Liver (tissue), 8 donors: ENCODE measurements at regions not wholly inside any gene's neighbourhood (a gene's known extent, or its start where the extent isn't known, plus 50 kb on each side); places are given as distances from the start of the nearest gene placed in this dataset.

Experiments
- DNase-seq: peaks from one replicate; pipeline ENCODE4 v3.0.0-alpha.2; 2017; ENCODE audit warnings: low spot score
- H3K27ac ChIP-seq, 2 donors: one replicate each; pipeline ENCODE4 v1.7.0; 2013; ENCODE audit warnings: inconsistent platforms in 2 of 2, low read length in 2 of 2, control low read depth in 1 of 2, low read depth in 1 of 2, mild to moderate bottlenecking in 1 of 2
- H3K27me3 ChIP-seq, 4 donors: one replicate each; pipeline versions ENCODE4 v1.6.1 to v1.7.0; 2013; ENCODE audit warnings: low read length in 3 of 4, inconsistent platforms in 1 of 4, mild to moderate bottlenecking in 1 of 4, moderate library complexity in 1 of 4; ENCODE audit not compliant: control insufficient read depth in 4 of 4, insufficient read depth in 4 of 4
- H3K36me3 ChIP-seq, 4 donors: one replicate each; pipeline versions ENCODE4 v1.6.1 to v1.7.0; 2013; ENCODE audit warnings: low read length in 3 of 4, mild to moderate bottlenecking in 3 of 4, low read depth in 1 of 4, moderate library complexity in 1 of 4; ENCODE audit not compliant: control insufficient read depth in 4 of 4, insufficient read depth in 3 of 4
- H3K4me1 ChIP-seq, 4 donors: one replicate each; pipeline versions ENCODE4 v1.6.1 to v1.7.0; 2013; ENCODE audit warnings: low read length in 3 of 4, mild to moderate bottlenecking in 3 of 4, moderate library complexity in 1 of 4; ENCODE audit not compliant: control insufficient read depth in 4 of 4, insufficient read depth in 4 of 4
- H3K4me3 ChIP-seq, 3 donors: one replicate each; pipeline versions ENCODE4 v1.6.1 to v1.7.0; 2013; ENCODE audit warnings: low read length in 3 of 3, control low read depth in 1 of 3, low read depth in 1 of 3, mild to moderate bottlenecking in 1 of 3
- H3K9ac ChIP-seq, 2 donors: one replicate each; pipeline ENCODE4 v1.7.0; 2013; ENCODE audit warnings: low read length in 2 of 2, mild to moderate bottlenecking in 2 of 2, moderate library complexity in 2 of 2, control low read depth in 1 of 2, low read depth in 1 of 2
- H3K9me3 ChIP-seq, 4 donors: one replicate each; pipeline versions ENCODE4 v1.6.1 to v1.7.0; 2013; ENCODE audit warnings: low read length in 3 of 4; ENCODE audit not compliant: control insufficient read depth in 4 of 4
- EGR1 ChIP-seq, 2 donors: IDR thresholded peaks; 2 replicates each; pipeline ENCODE4 v1.6.1; 2016 to 2018; ENCODE audit warnings: antibody characterized with exemption in 2 of 2, low read depth in 2 of 2
- FOXA1 ChIP-seq: IDR thresholded peaks from 2 replicates; pipeline ENCODE4 v1.6.1; 2016; ENCODE audit warnings: antibody characterized with exemption
- FOXA2 ChIP-seq: IDR thresholded peaks from 2 replicates; pipeline ENCODE4 v1.6.1; 2016; ENCODE audit warnings: antibody characterized with exemption
- GABPA ChIP-seq, 2 donors: IDR thresholded peaks in 1 of 2; conservative IDR thresholded peaks in 1 of 2; 2 replicates each; pipeline ENCODE4 v1.6.1; 2016; ENCODE audit warnings: antibody characterized with exemption in 2 of 2, mild to moderate bottlenecking in 1 of 2, moderate library complexity in 1 of 2
- HNF4A ChIP-seq, 2 donors: conservative IDR thresholded peaks; 2 replicates each; pipeline ENCODE4 v1.6.1; 2016; ENCODE audit warnings: antibody characterized with exemption in 2 of 2, mild to moderate bottlenecking in 2 of 2
- HNF4G ChIP-seq: IDR thresholded peaks from 2 replicates; pipeline ENCODE4 v1.6.1; 2016; ENCODE audit warnings: antibody characterized with exemption
- JUND ChIP-seq, 2 donors: IDR thresholded peaks; 2 replicates each; pipeline ENCODE4 v1.6.1; 2016; ENCODE audit warnings: antibody characterized with exemption in 2 of 2
- NR2F2 ChIP-seq: IDR thresholded peaks from 2 replicates; pipeline ENCODE4 v1.6.1; 2016; ENCODE audit warnings: antibody characterized with exemption
- RAD21 ChIP-seq, 2 donors: IDR thresholded peaks; 2 replicates each; pipeline ENCODE4 v1.6.1; 2016; ENCODE audit warnings: antibody characterized with exemption in 2 of 2, mild to moderate bottlenecking in 2 of 2
- RXRA ChIP-seq, 2 donors: IDR thresholded peaks; 2 replicates each; pipeline ENCODE4 v1.6.1; 2017 to 2018; ENCODE audit warnings: antibody characterized with exemption in 2 of 2, mild to moderate bottlenecking in 1 of 2
- SP1 ChIP-seq: IDR thresholded peaks from 2 replicates; pipeline ENCODE4 v1.6.1; 2018; ENCODE audit warnings: antibody characterized with exemption, mild to moderate bottlenecking
- TAF1 ChIP-seq: conservative IDR thresholded peaks from 2 replicates; pipeline ENCODE4 v1.6.1; 2016; ENCODE audit warnings: antibody characterized with exemption, mild to moderate bottlenecking
- YY1 ChIP-seq: IDR thresholded peaks from 2 replicates; pipeline ENCODE4 v1.6.1; 2016; ENCODE audit warnings: antibody characterized with exemption, mild to moderate bottlenecking
- WGBS: extraction: QIAGEN DNeasy Blood & Tissue Kit; methylation state at CpG from one replicate; pipeline ENCODE4 v1.1.7; 2013; 5-methylcytosine and 5-hydroxymethylcytosine counted together
- TF ChIP-seq, protein P1 (sequence below): IDR thresholded peaks from 2 replicates; pipeline ENCODE4 v1.6.1; 2016; ENCODE audit warnings: antibody characterized with exemption
- TF ChIP-seq, protein P2 (sequence below): IDR thresholded peaks from 2 replicates; pipeline ENCODE4 v1.6.1; 2016; ENCODE audit warnings: antibody characterized with exemption
- TF ChIP-seq, protein P3 (sequence below): fragments of 150-350 bp; IDR thresholded peaks from 2 replicates; pipeline ENCODE4 v1.5.1; 2017; ENCODE audit warnings: improper control_type of control experiment, low read depth, low read length; ENCODE audit not compliant: missing input control
- TF ChIP-seq, protein P4 (sequence below): IDR thresholded peaks from 2 replicates; pipeline ENCODE4 v1.6.1; 2016; ENCODE audit warnings: antibody characterized with exemption
- TF ChIP-seq, protein P5 (sequence below): IDR thresholded peaks from 2 replicates; pipeline ENCODE4 v1.6.1; 2016; ENCODE audit warnings: antibody characterized with exemption, mild to moderate bottlenecking
- donor health status: healthy.
- donor health status: healthy.
- donor health status: healthy.
- donor health status: healthy.
- donor health status: healthy.

DNA sequence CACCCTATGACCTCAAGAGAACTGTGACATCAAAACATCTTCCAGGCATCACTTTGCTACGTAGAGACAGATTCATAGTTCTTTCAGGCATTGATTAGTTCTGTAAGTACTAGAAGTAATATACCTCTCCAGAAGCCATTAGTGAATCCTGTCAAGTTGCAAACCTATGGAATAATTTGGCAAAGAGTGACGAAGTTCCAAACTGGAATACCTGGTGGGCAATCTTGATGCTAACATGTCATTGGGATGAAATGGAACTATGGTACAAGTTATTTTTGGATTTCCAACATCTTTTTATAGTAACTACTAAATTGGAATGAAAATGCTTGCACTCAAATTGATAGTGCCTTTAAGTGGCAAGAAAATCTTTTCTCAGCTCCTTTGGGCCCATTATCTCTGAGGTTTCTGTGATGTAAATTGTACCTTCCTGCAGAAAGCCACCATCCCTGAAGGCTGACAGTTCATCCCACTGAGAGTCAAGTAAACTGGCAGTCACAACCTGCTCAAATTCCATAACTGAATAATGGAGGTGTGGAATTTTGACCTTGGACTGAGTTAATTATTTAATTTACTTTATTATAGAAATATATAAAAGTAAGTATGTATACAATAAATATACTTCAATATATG is 435.5 kb downstream of the DTWD2 start:
- 80% methylated on average over 2 of the region's 2 CpGs for WGBS

More for the DNA sequence above, 435.5 kb downstream of the DTWD2 start:
- Histone ChIP-seq H3K4me3 (no peak overlapping the region), H3K36me3 (no peaks in the 10 kb centered on the region), H3K27me3 (no peaks in the 10 kb centered on the region), H3K9me3 (no peaks in the 10 kb centered on the region), H3K4me1 (no peaks in the 10 kb centered on the region), H3K27ac (no peak overlapping the region), H3K9ac (no peak overlapping the region)
- no peak for DNase-seq
- TF ChIP-seq, protein P1, sequence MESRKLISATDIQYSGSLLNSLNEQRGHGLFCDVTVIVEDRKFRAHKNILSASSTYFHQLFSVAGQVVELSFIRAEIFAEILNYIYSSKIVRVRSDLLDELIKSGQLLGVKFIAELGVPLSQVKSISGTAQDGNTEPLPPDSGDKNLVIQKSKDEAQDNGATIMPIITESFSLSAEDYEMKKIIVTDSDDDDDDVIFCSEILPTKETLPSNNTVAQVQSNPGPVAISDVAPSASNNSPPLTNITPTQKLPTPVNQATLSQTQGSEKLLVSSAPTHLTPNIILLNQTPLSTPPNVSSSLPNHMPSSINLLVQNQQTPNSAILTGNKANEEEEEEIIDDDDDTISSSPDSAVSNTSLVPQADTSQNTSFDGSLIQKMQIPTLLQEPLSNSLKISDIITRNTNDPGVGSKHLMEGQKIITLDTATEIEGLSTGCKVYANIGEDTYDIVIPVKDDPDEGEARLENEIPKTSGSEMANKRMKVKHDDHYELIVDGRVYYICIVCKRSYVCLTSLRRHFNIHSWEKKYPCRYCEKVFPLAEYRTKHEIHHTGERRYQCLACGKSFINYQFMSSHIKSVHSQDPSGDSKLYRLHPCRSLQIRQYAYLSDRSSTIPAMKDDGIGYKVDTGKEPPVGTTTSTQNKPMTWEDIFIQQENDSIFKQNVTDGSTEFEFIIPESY = no peak
- TF ChIP-seq SP1 (no peak), JUND (IDR thresholded peaks at IDR 0.05) (no peak), RAD21 (IDR thresholded peaks at IDR 0.05) (no peak), FOXA2 (no peak), HNF4A (conservative IDR thresholded peaks at IDR 0.05) (no peak), FOXA1 (no peak), HNF4G (no peak), YY1 (no peak), TAF1 (no peak), GABPA (IDR thresholded peaks at IDR 0.05 in 1 of 2, conservative IDR thresholded peaks at IDR 0.05 in 1 of 2) (no peak), EGR1 (IDR thresholded peaks at IDR 0.05; ENCODE audit: low read depth in 2 of 2) (no peak), RXRA (IDR thresholded peaks at IDR 0.05) (no peak), NR2F2 (no peak)
- TF ChIP-seq, protein P2, sequence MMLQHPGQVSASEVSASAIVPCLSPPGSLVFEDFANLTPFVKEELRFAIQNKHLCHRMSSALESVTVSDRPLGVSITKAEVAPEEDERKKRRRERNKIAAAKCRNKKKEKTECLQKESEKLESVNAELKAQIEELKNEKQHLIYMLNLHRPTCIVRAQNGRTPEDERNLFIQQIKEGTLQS = no peak
- TF ChIP-seq, protein P3, sequence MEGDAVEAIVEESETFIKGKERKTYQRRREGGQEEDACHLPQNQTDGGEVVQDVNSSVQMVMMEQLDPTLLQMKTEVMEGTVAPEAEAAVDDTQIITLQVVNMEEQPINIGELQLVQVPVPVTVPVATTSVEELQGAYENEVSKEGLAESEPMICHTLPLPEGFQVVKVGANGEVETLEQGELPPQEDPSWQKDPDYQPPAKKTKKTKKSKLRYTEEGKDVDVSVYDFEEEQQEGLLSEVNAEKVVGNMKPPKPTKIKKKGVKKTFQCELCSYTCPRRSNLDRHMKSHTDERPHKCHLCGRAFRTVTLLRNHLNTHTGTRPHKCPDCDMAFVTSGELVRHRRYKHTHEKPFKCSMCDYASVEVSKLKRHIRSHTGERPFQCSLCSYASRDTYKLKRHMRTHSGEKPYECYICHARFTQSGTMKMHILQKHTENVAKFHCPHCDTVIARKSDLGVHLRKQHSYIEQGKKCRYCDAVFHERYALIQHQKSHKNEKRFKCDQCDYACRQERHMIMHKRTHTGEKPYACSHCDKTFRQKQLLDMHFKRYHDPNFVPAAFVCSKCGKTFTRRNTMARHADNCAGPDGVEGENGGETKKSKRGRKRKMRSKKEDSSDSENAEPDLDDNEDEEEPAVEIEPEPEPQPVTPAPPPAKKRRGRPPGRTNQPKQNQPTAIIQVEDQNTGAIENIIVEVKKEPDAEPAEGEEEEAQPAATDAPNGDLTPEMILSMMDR = no peak
- TF ChIP-seq, protein P4, sequence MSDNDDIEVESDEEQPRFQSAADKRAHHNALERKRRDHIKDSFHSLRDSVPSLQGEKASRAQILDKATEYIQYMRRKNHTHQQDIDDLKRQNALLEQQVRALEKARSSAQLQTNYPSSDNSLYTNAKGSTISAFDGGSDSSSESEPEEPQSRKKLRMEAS = no peak
- TF ChIP-seq, protein P5, sequence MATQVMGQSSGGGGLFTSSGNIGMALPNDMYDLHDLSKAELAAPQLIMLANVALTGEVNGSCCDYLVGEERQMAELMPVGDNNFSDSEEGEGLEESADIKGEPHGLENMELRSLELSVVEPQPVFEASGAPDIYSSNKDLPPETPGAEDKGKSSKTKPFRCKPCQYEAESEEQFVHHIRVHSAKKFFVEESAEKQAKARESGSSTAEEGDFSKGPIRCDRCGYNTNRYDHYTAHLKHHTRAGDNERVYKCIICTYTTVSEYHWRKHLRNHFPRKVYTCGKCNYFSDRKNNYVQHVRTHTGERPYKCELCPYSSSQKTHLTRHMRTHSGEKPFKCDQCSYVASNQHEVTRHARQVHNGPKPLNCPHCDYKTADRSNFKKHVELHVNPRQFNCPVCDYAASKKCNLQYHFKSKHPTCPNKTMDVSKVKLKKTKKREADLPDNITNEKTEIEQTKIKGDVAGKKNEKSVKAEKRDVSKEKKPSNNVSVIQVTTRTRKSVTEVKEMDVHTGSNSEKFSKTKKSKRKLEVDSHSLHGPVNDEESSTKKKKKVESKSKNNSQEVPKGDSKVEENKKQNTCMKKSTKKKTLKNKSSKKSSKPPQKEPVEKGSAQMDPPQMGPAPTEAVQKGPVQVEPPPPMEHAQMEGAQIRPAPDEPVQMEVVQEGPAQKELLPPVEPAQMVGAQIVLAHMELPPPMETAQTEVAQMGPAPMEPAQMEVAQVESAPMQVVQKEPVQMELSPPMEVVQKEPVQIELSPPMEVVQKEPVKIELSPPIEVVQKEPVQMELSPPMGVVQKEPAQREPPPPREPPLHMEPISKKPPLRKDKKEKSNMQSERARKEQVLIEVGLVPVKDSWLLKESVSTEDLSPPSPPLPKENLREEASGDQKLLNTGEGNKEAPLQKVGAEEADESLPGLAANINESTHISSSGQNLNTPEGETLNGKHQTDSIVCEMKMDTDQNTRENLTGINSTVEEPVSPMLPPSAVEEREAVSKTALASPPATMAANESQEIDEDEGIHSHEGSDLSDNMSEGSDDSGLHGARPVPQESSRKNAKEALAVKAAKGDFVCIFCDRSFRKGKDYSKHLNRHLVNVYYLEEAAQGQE = no peak
